ENCODE measurements at regions not wholly inside any gene's neighbourhood (a gene's known extent, or its start where the extent isn't known, plus 50 kb on each side); places are given as distances from the start of the nearest gene placed in this dataset.

GRCh38 chr10:78798976-78799730 is 269.6 kb upstream of the ZMIZ1 start:
- H3K27me3 Mint-ChIP-seq (ENCODE audit: unreplicated experiment), result peaks cover 26% of the 10 kb centered on the region
- no peak overlapping the region for H3K27ac Mint-ChIP-seq (ENCODE audit: unreplicated experiment)
- no peak for DNase-seq (ENCODE audit: extremely low spot score, unreplicated experiment)
- no peaks in the 10 kb centered on the region for H3K36me3 Mint-ChIP-seq (ENCODE audit: unreplicated experiment)
- no peak overlapping the region for H3K4me3 Mint-ChIP-seq (ENCODE audit: unreplicated experiment)
- H3K4me1 Mint-ChIP-seq (ENCODE audit: unreplicated experiment), result peaks cover 27% of the 10 kb centered on the region
- TF ChIP-seq CTCF (IDR thresholded peaks at IDR 0.05), result no peak
- H3K9me3 Mint-ChIP-seq (ENCODE audit: unreplicated experiment), result no peaks in the 10 kb centered on the region

GRCh38 chr10:78800006-78800405 is 268.8 kb upstream of the ZMIZ1 start:
- DNase-seq (ENCODE audit: extremely low spot score, unreplicated experiment), result no peak
- Mint-ChIP-seq H3K27ac (ENCODE audit: unreplicated experiment) (no peak overlapping the region), H3K36me3 (ENCODE audit: unreplicated experiment) (no peaks in the 10 kb centered on the region), H3K9me3 (ENCODE audit: unreplicated experiment) (no peaks in the 10 kb centered on the region), H3K27me3 (ENCODE audit: unreplicated experiment) (peaks cover 22% of the 10 kb centered on the region), H3K4me3 (ENCODE audit: unreplicated experiment) (no peak overlapping the region), H3K4me1 (ENCODE audit: unreplicated experiment) (peaks cover 36% of the 10 kb centered on the region)
- no peak for TF ChIP-seq CTCF (IDR thresholded peaks at IDR 0.05)

GRCh38 chr10:78800535-78801320 is 268.0 kb upstream of the ZMIZ1 start:
- Mint-ChIP-seq H3K9me3 (ENCODE audit: unreplicated experiment) (no peaks in the 10 kb centered on the region), H3K36me3 (ENCODE audit: unreplicated experiment) (no peaks in the 10 kb centered on the region), H3K27ac (ENCODE audit: unreplicated experiment) (no peak overlapping the region), H3K4me1 (ENCODE audit: unreplicated experiment) (peaks cover 43% of the 10 kb centered on the region), H3K4me3 (ENCODE audit: unreplicated experiment) (no peak overlapping the region), H3K27me3 (ENCODE audit: unreplicated experiment) (peaks cover 18% of the 10 kb centered on the region)
- no peak for TF ChIP-seq CTCF (IDR thresholded peaks at IDR 0.05)
- DNase-seq (ENCODE audit: extremely low spot score, unreplicated experiment), result no peak

GRCh38 chr10:78802431-78802830 is 266.3 kb upstream of the ZMIZ1 start:
- H3K4me3 Mint-ChIP-seq (ENCODE audit: unreplicated experiment), result no peak overlapping the region
- DNase-seq (ENCODE audit: extremely low spot score, unreplicated experiment), result no peak
- peaks cover 53% of the 10 kb centered on the region for H3K4me1 Mint-ChIP-seq (ENCODE audit: unreplicated experiment)
- H3K36me3 Mint-ChIP-seq (ENCODE audit: unreplicated experiment), result no peaks in the 10 kb centered on the region
- peak overlapping the region; percentile 79 for H3K27ac Mint-ChIP-seq (ENCODE audit: unreplicated experiment)
- peaks cover 17% of the 10 kb centered on the region for H3K27me3 Mint-ChIP-seq (ENCODE audit: unreplicated experiment)
- no peak for TF ChIP-seq CTCF (IDR thresholded peaks at IDR 0.05)
- no peaks in the 10 kb centered on the region for H3K9me3 Mint-ChIP-seq (ENCODE audit: unreplicated experiment)

- no peak for DNase-seq (ENCODE audit: extremely low spot score, unreplicated experiment)
- no peaks in the 10 kb centered on the region for H3K9me3 Mint-ChIP-seq (ENCODE audit: unreplicated experiment)
- peaks cover 53% of the 10 kb centered on the region for H3K4me1 Mint-ChIP-seq (ENCODE audit: unreplicated experiment)
- H3K36me3 Mint-ChIP-seq (ENCODE audit: unreplicated experiment), result no peaks in the 10 kb centered on the region
- peak overlapping the region; percentile 79 for H3K27ac Mint-ChIP-seq (ENCODE audit: unreplicated experiment)
- H3K27me3 Mint-ChIP-seq (ENCODE audit: unreplicated experiment), result peaks cover 15% of the 10 kb centered on the region
- no peak overlapping the region for H3K4me3 Mint-ChIP-seq (ENCODE audit: unreplicated experiment)
- no peak for TF ChIP-seq CTCF (IDR thresholded peaks at IDR 0.05)
Observed at GRCh38 chr10:78802866-78803265, 265.9 kb upstream of the ZMIZ1 start.
